HEK293T (cell line): ENCODE measurements at regions not wholly inside any gene's neighbourhood (a gene's known extent, or its start where the extent isn't known, plus 50 kb on each side); places are given as distances from the start of the nearest gene placed in this dataset.

Experiments used
- CTCF ChIA-PET: fragments of 350-600 bp; formaldehyde crosslinking; extraction: SDS; loops from one replicate; lab custom pipeline; 2021; ENCODE audit warnings: antibody characterized with exemption, inconsistent platforms; lab: Yijun Ruan, JAX
- POLR2A ChIA-PET: fragments of 350-600 bp; formaldehyde crosslinking; extraction: SDS; loops from one replicate; lab custom pipeline; 2020; ENCODE audit warnings: antibody characterized with exemption, inconsistent platforms; lab: Yijun Ruan, JAX
- DNase-seq: peaks from one replicate; pipeline ENCODE4 v3.0.0; 2012; ENCODE audit warnings: mixed read lengths; ENCODE audit errors: extremely low spot score
- ARNT ChIP-seq: fragments of 450-650 bp; IDR thresholded peaks from 2 replicates; pipeline ENCODE4 v1.6.1; 2017; ENCODE audit warnings: mild to moderate bottlenecking
- BHLHE40 ChIP-seq: fragments of 450-650 bp; IDR thresholded peaks from 2 replicates; pipeline ENCODE4 v1.6.1; 2016; ENCODE audit warnings: mild to moderate bottlenecking, moderate library complexity, borderline replicate concordance
- CTBP1 ChIP-seq: fragments of 450-650 bp; IDR thresholded peaks from 2 replicates; pipeline ENCODE4 v1.6.1; 2016; ENCODE audit warnings: borderline replicate concordance
- ELF4 ChIP-seq: fragments of 450-650 bp; IDR thresholded peaks from 2 replicates; pipeline ENCODE4 v1.6.1; 2017; ENCODE audit warnings: antibody characterized with exemption
- FOXA1 ChIP-seq: fragments of 450-650 bp; IDR thresholded peaks from 2 replicates; pipeline ENCODE4 v1.6.1; 2016; ENCODE audit warnings: mild to moderate bottlenecking
- FOXK2 ChIP-seq: fragments of 450-650 bp; IDR thresholded peaks from 2 replicates; pipeline ENCODE4 v1.6.1; 2016; ENCODE audit warnings: mild to moderate bottlenecking
- FOXM1 ChIP-seq: fragments of 450-650 bp; IDR thresholded peaks from 2 replicates; pipeline ENCODE4 v1.6.1; 2017; ENCODE audit warnings: mild to moderate bottlenecking, borderline replicate concordance
- HDGF ChIP-seq: fragments of 450-650 bp; IDR thresholded peaks from 2 replicates; pipeline ENCODE4 v1.6.1; 2017; ENCODE audit warnings: antibody characterized with exemption, borderline replicate concordance
- L3MBTL2 ChIP-seq: fragments of 450-650 bp; conservative IDR thresholded peaks from 2 replicates; pipeline ENCODE4 v1.6.1; 2016; ENCODE audit warnings: mild to moderate bottlenecking
- LEF1 ChIP-seq: fragments of 450-650 bp; IDR thresholded peaks from 2 replicates; pipeline ENCODE4 v1.6.1; 2017; ENCODE audit warnings: mild to moderate bottlenecking, borderline replicate concordance
- NFRKB ChIP-seq: fragments of 450-650 bp; IDR thresholded peaks from 2 replicates; pipeline ENCODE4 v1.6.1; 2016; ENCODE audit warnings: mild to moderate bottlenecking, moderate library complexity
- PKNOX1 ChIP-seq: fragments of 450-650 bp; IDR thresholded peaks from 2 replicates; pipeline ENCODE4 v1.6.1; 2016
- SP1 ChIP-seq: fragments of 450-650 bp; IDR thresholded peaks from 2 replicates; pipeline ENCODE4 v1.6.1; 2017
- SUZ12 ChIP-seq: fragments of 450-650 bp; IDR thresholded peaks from 2 replicates; pipeline ENCODE4 v1.6.1; 2016; ENCODE audit warnings: mild to moderate bottlenecking
- TARDBP ChIP-seq: fragments of 450-650 bp; IDR thresholded peaks from 2 replicates; pipeline ENCODE4 v1.6.1; 2016
- ZNF384 ChIP-seq: fragments of 450-650 bp; IDR thresholded peaks from 2 replicates; pipeline ENCODE4 v1.6.1; 2016

GRCh38 chr5:121021681-121022080 is 557.6 kb downstream of the PRR16 start:
- no peak for TF ChIP-seq LEF1
- TF ChIP-seq TARDBP, result no peak
- TF ChIP-seq SP1, result no peak
- TF ChIP-seq CTBP1, result no peak
- no peak for TF ChIP-seq FOXK2
- ChIA-PET CTCF (no interaction called here), POLR2A (no interaction called here)
- DNase-seq, result no peak

- POLR2A ChIA-PET, result no interaction called here
- CTCF ChIA-PET, result no interaction called here
- no peak for TF ChIP-seq FOXK2
- TF ChIP-seq ARNT, result no peak
- TF ChIP-seq PKNOX1, result no peak
- TF ChIP-seq ELF4, result no peak
- no peak for TF ChIP-seq CTBP1
- TF ChIP-seq LEF1, result no peak
- TF ChIP-seq FOXA1, result no peak
- no peak for TF ChIP-seq SP1
- TF ChIP-seq BHLHE40, result no peak
- TF ChIP-seq TARDBP, result no peak
- no peak for TF ChIP-seq ZNF384
- TF ChIP-seq HDGF, result no peak
- DNase-seq, result no peak
These were observed 560.6 kb downstream of the PRR16 start for GRCh38 chr5:121024416-121025311.

- no peak for TF ChIP-seq HDGF
- TF ChIP-seq ARNT, result no peak
- TF ChIP-seq SP1, result no peak
- TF ChIP-seq BHLHE40, result no peak
- TF ChIP-seq L3MBTL2, result no peak
- TF ChIP-seq ZNF384, result no peak
- TF ChIP-seq FOXM1, result no peak
- no peak for TF ChIP-seq TARDBP
- TF ChIP-seq PKNOX1, result no peak
- no peak for TF ChIP-seq NFRKB
- TF ChIP-seq FOXK2, result no peak
- no peak for TF ChIP-seq SUZ12
- no peak for TF ChIP-seq CTBP1
- no peak for TF ChIP-seq FOXA1
- TF ChIP-seq LEF1, result no peak
- no peak for TF ChIP-seq ELF4
- POLR2A ChIA-PET, result no interaction called here
- CTCF ChIA-PET, result no interaction called here
- DNase-seq, result no peak
These were observed 561.6 kb downstream of the PRR16 start for GRCh38 chr5:121025671-121026070.

GRCh38 chr5:121027636-121028035 is 563.5 kb downstream of the PRR16 start:
- TF ChIP-seq ZNF384 (no peak), LEF1 (no peak), CTBP1 (no peak), ARNT (no peak), SP1 (no peak), HDGF (no peak), BHLHE40 (no peak), SUZ12 (no peak), FOXK2 (no peak), ELF4 (no peak), FOXM1 (no peak), FOXA1 (no peak), L3MBTL2 (no peak), NFRKB (no peak), TARDBP (no peak), PKNOX1 (no peak)
- ChIA-PET POLR2A (no interaction called here), CTCF (no interaction called here)
- DNase-seq, result no peak

- ChIA-PET CTCF (no interaction called here), POLR2A (no interaction called here)
- TF ChIP-seq TARDBP (no peak), HDGF (no peak), FOXM1 (no peak), LEF1 (no peak), NFRKB (no peak), CTBP1 (no peak), FOXA1 (no peak), SUZ12 (no peak), ARNT (no peak), L3MBTL2 (no peak), BHLHE40 (no peak), SP1 (no peak), PKNOX1 (no peak), ZNF384 (no peak), FOXK2 (no peak), ELF4 (no peak)
- no peak for DNase-seq
These were observed 565.6 kb downstream of the PRR16 start for GRCh38 chr5:121029536-121030245.
